AG09309 (cell line): ENCODE measurements at regions not wholly inside any gene's neighbourhood (a gene's known extent, or its start where the extent isn't known, plus 50 kb on each side); places are given as distances from the start of the nearest gene placed in this dataset.

Experiments used
- DNase-seq: peaks from one replicate; pipeline ENCODE4 v3.0.0-alpha.2; 2010; ENCODE audit warnings: low read depth
- H3K4me3 ChIP-seq: 2 replicates; pipeline ENCODE4 v1.5.1; 2011; ENCODE audit warnings: mild to moderate bottlenecking, low read depth, low read length, moderate library complexity; ENCODE audit not compliant: control insufficient read depth
- CTCF ChIP-seq: IDR thresholded peaks from 2 replicates; pipeline ENCODE4 v1.5.1; 2011; ENCODE audit warnings: mild to moderate bottlenecking, low read depth, low read length, inconsistent platforms; ENCODE audit not compliant: insufficient read depth, control insufficient read depth; ENCODE audit errors: missing control alignments

- no peak for DNase-seq
- no peak for TF ChIP-seq CTCF
- H3K4me3 ChIP-seq, result no peak overlapping the region
These were observed 137.7 kb upstream of the EOMES start for GRCh38 chr3:27859821-27860220.

GRCh38 chr3:27861046-27862036 is 139.2 kb upstream of the EOMES start:
- no peak overlapping the region for H3K4me3 ChIP-seq
- TF ChIP-seq CTCF, result no peak
- no peak for DNase-seq

- TF ChIP-seq CTCF, result no peak
- no peak overlapping the region for H3K4me3 ChIP-seq
- DNase-seq, result no peak
These were observed 143.6 kb upstream of the EOMES start for GRCh38 chr3:27865731-27866130.

GRCh38 chr3:27869152-27869551 is 147.0 kb upstream of the EOMES start:
- H3K4me3 ChIP-seq, result no peak overlapping the region
- TF ChIP-seq CTCF, result no peak
- DNase-seq, result no peak

GRCh38 chr3:27877061-27878013 is 155.2 kb upstream of the EOMES start:
- DNase-seq, result no peak
- no peak for TF ChIP-seq CTCF
- no peak overlapping the region for H3K4me3 ChIP-seq

- no peak for DNase-seq
- no peak overlapping the region for H3K4me3 ChIP-seq
- TF ChIP-seq CTCF, result no peak
These were observed 155.9 kb upstream of the EOMES start for GRCh38 chr3:27878014-27878383.
